GM19324 (cell line): ENCODE measurements at regions not wholly inside any gene's neighbourhood (a gene's known extent, or its start where the extent isn't known, plus 50 kb on each side); places are given as distances from the start of the nearest gene placed in this dataset.

Experiments used
- ATAC-seq: cut with Tn5 transposase; IDR thresholded peaks from one replicate; pipeline ENCODE4 v1.9.1; 2021; ENCODE audit warnings: mild to moderate bottlenecking, moderate library complexity; ENCODE audit not compliant: unreplicated experiment, low FRiP score

DNA sequence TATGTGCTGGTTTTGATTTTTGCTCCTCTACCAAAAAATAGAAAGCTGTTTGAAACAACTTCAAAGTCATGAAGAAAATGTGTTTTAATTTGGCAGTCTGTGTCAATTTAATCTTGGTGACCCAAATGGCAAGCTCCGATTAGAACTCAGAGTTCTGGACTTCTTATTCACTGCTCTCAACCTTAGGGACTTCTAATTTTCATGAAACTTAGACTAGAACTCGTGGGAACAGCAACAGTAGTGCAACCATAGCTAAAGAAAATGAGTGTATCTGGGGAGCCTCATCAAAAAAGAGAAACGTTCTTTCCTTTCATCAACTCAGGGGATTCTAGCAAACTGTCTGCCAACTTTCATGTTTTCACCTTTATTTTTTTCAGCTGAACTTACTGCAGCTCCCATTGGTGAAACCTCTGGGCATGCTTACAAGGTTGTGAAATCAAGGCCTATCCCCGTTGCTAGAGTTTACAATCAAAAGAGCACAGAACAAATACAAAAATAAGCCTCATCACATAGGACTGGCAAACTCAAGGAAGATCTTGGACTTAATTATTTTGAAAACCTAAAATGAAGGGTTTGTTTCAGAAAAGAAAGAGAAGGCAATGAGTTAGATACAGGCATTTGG lies 114.0 kb upstream of the HSF2 start:
- no peak for ATAC-seq

DNA sequence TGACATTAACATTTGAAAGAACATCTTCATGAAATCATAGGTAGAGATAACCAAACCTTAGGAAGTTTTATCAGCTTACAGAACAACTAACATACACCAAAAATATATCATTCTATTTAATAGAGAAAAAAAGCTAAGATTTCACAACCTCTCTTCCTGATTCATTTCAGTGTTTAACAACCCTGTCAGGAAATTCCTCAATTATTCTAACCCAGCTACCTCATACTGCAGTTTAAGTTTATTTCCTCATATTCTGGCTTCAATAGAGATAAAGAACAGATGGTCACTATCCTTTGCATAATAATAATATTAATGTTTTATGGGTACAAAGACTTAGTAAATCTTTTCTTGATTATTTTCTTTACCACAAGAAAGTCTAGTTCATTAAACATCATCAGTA lies 112.9 kb upstream of the HSF2 start:
- ATAC-seq = no peak

DNA sequence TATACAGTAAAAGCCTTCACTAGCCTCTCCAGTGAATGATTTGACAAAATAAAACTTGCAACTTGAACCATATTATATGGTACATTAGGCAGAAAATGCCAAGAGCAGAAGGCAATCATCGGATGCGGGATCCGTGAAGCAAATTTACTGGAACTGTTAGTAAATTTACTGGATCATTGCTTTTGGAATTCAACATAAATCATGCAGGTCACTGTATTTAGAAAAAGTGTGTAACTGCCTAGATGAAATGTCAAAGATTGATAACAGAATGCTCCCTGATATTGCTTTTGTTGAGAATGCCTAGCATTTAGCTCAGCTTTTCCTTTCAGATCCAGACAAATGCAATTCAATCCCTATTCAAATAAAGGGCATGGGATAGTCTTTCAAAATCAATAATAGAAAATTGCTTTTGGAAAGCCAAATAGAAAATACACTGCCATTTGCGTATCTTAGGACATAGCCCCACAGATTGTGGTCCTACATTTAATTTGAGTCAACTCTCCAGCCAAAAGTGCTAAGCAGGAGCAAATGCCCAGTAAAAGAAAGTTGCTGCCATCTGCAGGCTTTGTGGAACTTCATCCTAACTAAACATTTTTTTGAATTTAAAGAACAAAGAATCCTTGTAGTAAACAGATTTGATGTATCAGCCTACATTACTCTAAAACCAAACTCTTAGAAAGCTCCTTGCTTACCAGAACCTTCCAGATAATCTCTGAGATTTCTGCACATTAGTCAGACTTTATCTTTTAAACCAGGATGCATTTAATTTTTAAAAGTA lies 109.5 kb upstream of the HSF2 start:
- ATAC-seq = no peak

GRCh38 chr6:122297010-122297409 lies 102.4 kb upstream of the HSF2 start:
- ATAC-seq = no peak

DNA sequence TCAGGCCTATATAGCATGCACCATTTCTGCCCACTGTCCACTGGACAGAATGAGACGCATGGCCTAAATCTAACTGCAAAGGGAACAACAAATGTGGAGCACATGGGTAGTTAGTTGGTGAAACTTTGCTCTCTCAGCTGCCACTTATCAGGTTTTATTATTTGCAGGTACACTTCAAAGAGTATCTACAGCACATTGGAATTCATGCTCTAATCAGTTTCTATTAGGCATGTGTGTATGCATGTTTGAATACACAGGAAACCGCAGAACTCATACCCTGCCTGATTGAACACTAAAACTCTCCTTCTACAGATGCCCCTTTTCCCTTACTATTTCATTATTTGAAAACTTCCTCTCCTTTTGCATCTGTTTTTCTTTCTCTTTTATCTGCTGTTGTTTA lies 97.4 kb upstream of the HSF2 start:
- no peak for ATAC-seq

DNA sequence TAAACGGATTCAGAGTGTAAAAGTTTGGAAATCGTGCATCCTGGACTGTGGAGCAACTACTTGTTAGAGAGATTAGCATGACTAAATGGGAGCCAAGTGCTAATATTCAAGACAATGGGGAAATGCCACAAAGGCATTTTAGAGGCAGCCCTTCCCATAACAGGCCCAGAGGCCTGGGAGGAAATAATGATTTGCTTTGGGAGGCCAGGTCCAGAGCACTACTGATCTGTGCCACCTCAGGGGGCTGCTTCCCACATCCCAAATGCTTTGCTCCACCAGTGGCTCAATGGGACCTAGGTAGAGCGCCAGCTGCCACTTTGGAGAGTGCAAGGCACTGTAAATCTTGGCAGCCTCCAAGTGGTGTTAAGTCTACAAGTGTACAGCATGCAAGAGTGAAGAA lies 91.9 kb upstream of the HSF2 start:
- ATAC-seq = no peak

DNA sequence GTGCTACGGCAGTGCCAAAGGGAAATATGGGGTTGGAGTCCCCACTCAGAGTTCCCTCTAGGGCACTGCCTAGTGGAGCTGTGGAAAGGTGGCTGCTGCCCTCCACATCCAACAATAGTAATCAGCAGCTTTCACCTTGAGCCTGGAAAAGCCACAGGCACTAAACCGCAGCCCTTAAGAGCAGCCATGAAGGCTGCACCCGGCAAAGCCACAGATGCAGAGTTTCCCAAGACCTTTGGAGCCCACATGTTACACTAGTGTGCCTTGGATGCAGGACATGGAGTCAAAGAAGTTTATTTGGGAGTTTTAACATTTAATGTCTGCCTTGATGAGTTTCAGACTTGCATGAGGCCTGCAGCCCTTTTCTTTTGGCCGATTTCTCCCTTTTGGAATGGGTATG lies 91.4 kb upstream of the HSF2 start:
- no peak for ATAC-seq

- ATAC-seq = no peak
Measured at GRCh38 chr6:122315842-122316241, 83.6 kb upstream of the HSF2 start.

DNA sequence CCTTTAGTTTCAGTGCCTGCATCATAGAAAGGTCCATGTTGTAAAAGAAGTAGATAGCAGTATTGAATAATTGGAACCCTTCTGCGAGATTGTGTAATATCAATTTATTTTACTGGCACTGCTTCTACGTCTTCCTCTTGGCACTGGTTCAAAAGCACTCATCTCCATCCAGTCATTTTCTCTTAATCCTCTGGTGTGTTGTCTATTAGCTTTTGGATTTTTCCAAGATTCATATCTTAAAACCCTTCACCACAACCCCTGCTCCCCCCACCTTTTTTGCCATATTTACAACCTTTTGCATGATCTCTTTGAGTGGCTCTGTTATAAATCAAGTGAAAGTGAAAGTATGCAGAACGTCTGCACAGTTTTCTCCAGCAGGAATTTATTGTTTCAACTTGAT lies 76.6 kb upstream of the HSF2 start:
- no peak for ATAC-seq

- no peak for ATAC-seq
Measured at GRCh38 chr6:122323361-122323760, 76.1 kb upstream of the HSF2 start.

DNA sequence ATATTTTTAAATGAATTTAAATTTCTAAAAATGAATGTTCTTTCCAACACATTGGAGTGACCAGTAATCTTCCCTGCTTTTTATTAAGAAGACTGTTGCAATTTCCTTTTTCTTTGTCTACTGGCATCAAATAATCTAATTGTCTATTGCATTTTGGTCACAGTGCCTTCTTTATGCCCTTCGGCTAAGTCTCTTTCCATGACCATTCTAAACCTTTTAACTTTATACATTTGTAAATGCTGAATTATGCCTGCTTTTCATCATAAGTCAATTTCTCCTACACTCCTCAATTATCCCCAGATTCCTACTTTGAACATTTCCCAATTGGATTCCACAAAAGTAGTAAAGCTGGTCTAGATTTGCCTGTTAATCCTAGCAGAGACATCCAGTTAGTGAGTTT lies 69.1 kb upstream of the HSF2 start:
- no peak for ATAC-seq

GRCh38 chr6:122337645-122338044 lies 61.8 kb upstream of the HSF2 start:
- ATAC-seq = no peak

- no peak for ATAC-seq
Measured at GRCh38 chr6:122339661-122340060, 59.8 kb upstream of the HSF2 start.

GRCh38 chr6:122347280-122347679 lies 52.2 kb upstream of the HSF2 start:
- no peak for ATAC-seq

- no peak for ATAC-seq
Measured at GRCh38 chr6:122347751-122348150, 51.7 kb upstream of the HSF2 start.
